Esophagus muscularis mucosa (tissue), 3 donors: ENCODE measurements at regions not wholly inside any gene's neighbourhood (a gene's known extent, or its start where the extent isn't known, plus 50 kb on each side); places are given as distances from the start of the nearest gene placed in this dataset.

ENCODE experiments used
- POLR2A ChIP-seq: fragments of 450-650 bp; IDR thresholded peaks from one replicate; pipeline ENCODE4 v1.6.1; 2017; ENCODE audit warnings: antibody characterized with exemption, moderate library complexity, mild to moderate bottlenecking, low read depth
- POLR2AphosphoS5 ChIP-seq, 2 donors: sonication (generic); formaldehyde crosslinking; IDR thresholded peaks; one replicate each; pipeline ENCODE4 v1.6.1; 2017; ENCODE audit warnings: antibody characterized with exemption in 2 of 2
- TF ChIP-seq, protein P1 (sequence below), 3 experiments: fragments of 200-600 bp in 2 of 3; fragments of 450-650 bp in 1 of 3; sonication (generic) in 2 of 3; IDR thresholded peaks; one replicate each; pipeline ENCODE4 v1.5.1; 2017 to 2019; ENCODE audit warnings: antibody characterized with exemption in 3 of 3, mild to moderate bottlenecking in 2 of 3, moderate library complexity in 1 of 3

- TF ChIP-seq POLR2A, result no peak
- TF ChIP-seq, protein P1, sequence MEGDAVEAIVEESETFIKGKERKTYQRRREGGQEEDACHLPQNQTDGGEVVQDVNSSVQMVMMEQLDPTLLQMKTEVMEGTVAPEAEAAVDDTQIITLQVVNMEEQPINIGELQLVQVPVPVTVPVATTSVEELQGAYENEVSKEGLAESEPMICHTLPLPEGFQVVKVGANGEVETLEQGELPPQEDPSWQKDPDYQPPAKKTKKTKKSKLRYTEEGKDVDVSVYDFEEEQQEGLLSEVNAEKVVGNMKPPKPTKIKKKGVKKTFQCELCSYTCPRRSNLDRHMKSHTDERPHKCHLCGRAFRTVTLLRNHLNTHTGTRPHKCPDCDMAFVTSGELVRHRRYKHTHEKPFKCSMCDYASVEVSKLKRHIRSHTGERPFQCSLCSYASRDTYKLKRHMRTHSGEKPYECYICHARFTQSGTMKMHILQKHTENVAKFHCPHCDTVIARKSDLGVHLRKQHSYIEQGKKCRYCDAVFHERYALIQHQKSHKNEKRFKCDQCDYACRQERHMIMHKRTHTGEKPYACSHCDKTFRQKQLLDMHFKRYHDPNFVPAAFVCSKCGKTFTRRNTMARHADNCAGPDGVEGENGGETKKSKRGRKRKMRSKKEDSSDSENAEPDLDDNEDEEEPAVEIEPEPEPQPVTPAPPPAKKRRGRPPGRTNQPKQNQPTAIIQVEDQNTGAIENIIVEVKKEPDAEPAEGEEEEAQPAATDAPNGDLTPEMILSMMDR (IDR thresholded peaks at IDR 0.05), result no peak
- no peak for TF ChIP-seq POLR2AphosphoS5 (IDR thresholded peaks at IDR 0.05)
These were observed 71.1 kb downstream of the AVPR1A start for GRCh38 chr12:63079791-63080502.
